ENCODE measurements at regions not wholly inside any gene's neighbourhood (a gene's known extent, or its start where the extent isn't known, plus 50 kb on each side); places are given as distances from the start of the nearest gene placed in this dataset.

- TF ChIP-seq REPIN1 (tag by site-specific recombination; IDR thresholded peaks at IDR 0.05; ENCODE audit: low read depth) (no peak), ZNF366 (tag by site-specific recombination; conservative IDR thresholded peaks at IDR 0.05) (no peak), SP2 (tag by site-specific recombination; IDR thresholded peaks at IDR 0.05) (no peak), ZNF274 (IDR thresholded peaks at IDR 0.05; ENCODE audit: low read length) (no peak), ZNF274 (tag by site-specific recombination; IDR thresholded peaks at IDR 0.05; ENCODE audit: borderline replicate concordance) (no peak), ZNF585B (tag by site-specific recombination; IDR thresholded peaks at IDR 0.05) (no peak), ZNF157 (tag by site-specific recombination; IDR thresholded peaks at IDR 0.05) (no peak), CTCF (tag by site-specific recombination; IDR thresholded peaks at IDR 0.05) (no peak)
Measured at GRCh38 chr1:163528710-163529348, 207.1 kb downstream of the NUF2 start.

All from HEK293 (cell line).